Amniotic stem cell (primary cell): ENCODE measurements at regions not wholly inside any gene's neighbourhood (a gene's known extent, or its start where the extent isn't known, plus 50 kb on each side); places are given as distances from the start of the nearest gene placed in this dataset.

ENCODE experiments used
- DNase-seq: peaks from one replicate; lab custom pipeline; 2025; lab: John Stamatoyannopoulos, UW

DNA sequence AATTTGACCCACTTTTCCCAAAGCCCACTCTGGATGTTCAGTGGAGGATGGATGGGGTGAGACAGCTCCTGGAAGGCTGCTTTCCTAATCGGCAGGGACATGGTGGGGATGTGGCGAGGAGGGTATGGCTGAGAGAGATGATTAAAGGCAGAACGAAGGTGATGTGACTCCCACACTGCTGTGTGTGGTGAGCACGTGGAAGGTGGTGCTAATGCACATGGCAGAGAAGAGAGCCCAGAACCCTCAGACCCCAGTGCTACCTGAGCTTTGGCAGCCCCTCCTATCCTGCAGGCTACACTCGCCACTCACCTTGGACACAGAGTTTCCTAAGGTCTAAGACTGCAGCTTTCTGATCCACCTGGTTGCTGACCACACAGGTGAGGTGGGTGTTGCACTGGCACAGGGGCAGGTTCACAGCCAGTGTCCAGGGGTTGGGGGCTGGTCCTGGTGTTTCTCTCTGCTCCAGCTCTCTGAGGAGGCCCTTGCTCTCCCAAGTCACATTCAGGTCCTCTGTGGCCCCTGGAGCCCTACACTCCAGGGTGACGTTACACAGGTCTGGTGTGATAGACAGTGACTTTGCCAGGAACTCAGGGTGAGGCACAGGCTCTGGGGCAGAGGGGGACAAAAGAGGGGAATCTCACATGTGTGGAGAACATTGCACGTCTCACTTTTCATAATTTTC is 151.4 kb upstream of the ETV3 start:
- no peak for DNase-seq

DNA sequence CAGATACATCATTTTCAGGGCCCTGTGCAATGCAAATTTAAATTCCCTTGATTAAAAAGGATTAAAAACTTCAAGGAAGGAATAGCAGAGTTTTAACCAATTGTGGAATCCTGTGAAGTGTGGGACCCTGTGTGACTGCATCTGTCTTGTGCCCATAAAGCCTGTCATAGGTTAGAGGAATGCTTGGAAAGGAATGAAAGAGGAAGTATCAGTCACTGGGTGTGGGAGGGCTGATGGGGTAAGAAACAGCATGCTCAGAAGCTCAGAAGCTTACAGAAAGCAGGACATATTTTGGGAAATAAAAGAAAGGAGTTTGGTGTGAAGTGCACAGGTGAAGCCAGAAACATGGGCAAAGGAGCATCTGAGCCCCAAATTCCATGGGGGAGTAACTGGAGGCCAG is 150.8 kb upstream of the ETV3 start:
- DNase-seq = no peak

DNA sequence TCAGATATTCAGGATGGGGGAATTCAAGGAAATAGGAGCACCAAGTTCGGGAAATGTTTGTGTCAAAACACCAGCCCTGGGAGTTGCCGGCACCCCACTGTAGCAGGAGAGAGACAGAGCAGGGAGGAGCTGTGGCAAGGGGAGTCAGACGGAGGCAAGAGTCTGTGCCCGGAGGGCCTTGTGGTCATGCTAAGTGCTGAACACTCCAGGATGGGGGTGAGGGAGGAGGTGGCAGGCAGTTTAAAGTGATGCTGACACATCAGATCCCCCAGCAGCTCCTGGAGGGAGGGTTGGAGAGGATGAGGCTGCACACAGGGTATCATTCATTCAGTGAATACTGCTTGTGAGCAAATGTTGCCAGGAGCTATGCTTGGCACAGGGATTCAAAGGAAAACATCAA is 150.3 kb upstream of the ETV3 start:
- no peak for DNase-seq

DNA sequence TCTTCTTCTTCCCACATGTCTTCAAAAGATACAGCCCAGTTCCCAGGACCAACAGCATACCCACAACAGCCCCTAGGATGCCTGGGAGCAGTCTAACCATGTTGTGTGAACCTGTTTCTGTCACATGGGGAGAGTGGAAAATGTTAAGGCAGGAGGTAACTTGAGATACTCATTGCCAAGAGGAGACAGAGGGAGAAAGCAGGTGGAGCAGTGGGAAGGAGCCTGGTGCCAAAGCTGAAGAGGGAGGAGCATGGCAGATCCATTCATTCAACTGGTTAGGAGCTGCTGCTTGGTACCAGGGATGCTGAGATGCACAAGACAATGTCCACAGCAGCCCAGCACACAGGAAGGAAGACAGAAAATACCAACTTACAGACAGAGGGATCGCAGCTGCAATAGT is 149.8 kb upstream of the ETV3 start:
- no peak for DNase-seq

DNA sequence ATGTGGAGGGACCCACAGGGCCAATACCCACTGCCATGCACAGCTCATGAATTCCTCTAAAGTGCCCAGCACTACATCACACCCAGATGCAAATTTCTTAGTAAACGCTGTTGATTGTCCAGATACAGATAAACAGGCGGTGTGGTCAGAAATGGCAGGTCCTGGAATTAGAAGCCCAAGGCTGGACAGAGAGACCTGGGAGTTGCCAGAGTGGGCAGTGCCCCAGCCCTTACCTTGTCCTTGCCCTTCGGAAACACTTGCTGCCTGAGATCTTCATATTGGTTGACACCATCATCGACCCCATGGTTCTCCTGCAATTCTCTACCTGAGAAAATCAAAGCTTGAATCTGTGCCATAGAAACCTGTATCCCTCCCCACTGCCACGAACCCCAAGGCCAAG is 149.3 kb upstream of the ETV3 start:
- DNase-seq = no peak

DNA sequence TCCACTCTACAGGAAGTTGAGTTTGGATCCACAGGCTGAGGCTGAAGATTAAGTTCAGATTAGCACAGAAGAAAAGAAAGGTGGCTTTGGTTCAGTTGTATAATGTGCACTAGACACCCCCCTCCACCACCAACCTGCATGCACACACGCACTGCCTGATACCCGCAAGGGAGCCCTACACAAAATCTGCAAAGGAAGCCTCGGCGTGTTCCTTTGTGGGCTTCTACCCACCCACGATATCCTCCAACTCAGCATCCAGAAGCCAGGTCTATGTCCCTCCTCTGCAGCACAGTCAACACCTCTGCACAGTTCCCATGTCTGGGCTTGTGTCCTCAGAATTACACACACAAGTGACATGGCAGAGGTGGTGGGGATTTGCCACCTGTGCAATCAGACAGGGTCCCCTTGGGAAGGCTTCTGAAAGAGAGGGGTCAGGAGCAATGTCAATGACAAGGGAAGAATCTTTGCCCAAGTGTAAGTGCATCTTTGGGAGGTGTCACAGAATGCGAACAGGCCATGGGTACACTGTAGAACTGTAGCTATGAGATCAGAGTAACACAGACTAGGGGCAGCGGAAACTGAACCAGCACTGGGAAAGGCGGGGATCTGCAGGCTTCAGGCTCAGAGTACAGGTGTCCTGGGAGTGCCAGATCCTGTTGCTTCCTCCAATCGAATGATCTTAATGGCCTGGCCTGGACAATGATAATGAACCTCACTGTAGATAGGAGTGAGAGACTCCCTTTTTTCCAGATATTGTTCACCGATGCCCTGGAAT is 148.6 kb upstream of the ETV3 start:
- no peak for DNase-seq

DNA sequence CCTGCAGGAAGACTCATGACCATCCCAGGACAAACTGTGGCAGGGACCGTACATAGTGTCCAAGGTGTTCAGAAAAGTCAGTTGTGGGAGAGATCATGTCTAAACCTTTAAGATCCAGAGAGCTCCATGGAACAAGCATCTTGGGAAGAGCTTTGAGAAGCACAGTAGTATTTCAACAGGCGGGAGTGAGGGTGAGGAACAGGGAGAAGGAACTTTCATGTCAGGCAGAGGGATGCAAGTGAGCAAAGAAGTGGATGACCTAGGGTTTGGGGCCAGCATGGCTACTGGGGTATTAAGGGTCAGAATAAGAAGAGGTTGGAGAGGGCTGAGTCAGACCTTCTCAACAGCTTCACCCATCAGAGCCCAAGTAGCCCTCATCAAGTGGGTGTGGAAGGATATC is 147.9 kb upstream of the ETV3 start:
- no peak for DNase-seq

DNA sequence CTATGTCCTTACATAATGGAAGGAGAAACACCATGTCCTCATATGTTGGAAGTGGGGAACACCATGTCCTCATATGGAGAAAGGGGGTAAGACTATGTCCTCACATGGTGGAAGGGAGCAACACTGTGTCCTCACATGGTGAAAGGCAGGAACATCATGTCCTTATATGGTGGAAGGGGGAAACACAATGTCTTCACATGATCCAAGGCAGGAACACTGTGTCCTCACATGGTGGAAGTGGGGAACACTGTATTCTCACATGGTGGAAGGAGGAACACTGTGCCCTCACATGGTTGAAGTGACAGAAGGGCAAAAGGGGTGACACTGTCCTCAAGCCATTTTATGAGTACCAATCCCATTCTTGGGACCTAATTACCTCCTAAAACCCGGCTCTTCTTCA is 146.3 kb upstream of the ETV3 start:
- DNase-seq = no peak

DNA sequence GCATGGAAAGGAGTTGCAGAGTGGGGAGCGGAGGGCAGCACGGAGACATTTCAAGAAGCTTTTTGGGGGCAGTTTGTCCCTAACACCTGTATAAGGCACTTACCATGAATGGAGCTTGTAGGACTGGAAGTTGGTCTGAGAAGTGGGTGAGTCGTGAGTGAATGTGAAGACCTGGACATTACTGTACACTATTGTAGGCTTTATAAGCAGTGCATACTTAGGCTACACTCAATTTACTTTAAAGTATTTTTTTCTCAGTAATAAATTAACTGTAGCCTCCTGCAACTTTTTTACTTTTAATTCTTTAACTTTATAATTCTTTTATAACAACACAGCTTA is 141.6 kb upstream of the ETV3 start:
- DNase-seq = no peak

DNA sequence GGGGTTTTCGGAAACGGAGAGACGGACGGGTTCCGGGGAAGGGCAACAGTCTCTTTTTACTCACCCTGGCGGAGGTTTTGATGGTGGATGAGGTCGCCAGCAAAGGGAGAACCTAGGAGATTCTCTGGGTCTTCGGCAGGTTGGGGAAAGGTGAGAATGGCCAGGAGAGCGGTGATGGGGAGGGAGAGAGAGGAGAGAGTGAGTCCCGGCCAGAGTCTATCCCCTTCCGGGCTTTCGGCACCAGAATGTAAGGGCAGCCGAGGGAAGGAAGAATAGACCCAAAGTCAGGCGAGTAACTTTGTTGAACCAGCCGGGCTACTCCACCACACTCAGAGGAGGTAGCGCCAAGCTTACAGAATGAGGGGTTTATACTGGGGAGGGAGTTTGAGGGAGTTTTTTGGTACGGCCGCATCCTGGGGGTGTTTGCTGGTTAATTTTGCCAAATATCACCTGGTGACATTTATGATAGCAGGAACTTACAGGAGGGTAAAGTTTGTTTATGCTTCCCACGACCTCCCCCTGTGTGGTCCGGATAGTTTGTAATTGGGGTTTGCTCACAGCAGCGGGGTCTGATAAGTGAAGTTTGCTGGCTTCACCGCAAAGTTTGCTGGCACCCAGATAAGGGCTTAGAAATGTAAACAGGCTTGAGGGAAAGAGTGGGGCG is 141.1 kb upstream of the ETV3 start:
- DNase-seq = no peak

DNA sequence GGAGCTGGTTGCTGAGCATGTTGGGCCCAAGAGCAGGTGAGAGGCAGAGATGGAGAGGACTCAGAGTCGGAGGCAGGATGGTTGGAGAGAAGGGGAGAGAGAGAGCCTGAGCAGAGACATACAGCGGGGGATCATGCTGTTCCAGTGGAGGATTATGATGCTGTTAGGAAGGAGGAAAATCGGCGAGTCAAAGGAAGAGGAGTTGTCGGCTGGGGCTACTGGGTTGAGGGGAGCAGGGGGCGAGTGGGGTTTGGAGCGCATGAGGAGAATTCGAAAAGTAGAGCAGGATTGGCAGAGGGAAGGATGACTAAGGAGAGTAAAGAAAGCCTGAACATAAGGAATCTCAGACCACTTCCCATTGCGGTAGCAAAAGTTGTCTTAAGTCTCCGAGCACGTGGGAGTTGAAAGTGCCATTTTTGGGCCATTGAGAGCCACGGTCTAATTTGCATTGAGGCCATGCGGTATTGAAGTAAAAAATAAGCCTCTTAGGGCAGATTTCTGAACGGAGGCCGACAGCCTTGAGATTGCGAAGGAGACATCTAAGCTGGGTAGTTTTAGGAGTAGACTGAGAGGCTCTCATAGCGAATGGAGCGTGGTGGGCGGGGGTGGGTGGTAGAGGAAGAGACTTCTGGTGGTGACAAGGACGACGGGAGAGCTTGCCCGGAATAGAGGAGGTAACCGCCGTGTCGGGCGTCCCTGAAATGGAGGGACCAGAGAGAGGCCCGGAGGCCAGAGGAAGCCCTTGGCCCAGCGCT is 140.4 kb upstream of the ETV3 start:
- no peak for DNase-seq

DNA sequence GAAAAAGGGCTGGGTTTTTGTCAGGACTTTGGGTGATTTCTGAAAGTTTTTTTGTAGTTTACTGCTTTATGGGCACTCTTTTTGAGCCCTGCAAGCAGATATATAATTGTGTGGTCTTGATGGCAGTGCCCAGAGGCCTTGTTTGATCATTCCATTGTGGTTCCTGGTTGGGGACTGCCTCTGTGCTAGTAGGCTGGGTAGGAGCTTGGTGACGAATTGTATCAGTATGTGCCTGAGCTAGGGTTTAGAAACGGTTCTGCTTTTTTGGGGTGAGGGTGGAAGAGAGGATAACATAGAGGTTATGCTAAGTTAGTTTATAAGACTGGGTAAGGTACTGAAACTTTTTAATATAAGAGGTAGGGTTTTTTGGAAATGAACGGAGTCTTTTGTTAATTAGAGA is 139.7 kb upstream of the ETV3 start:
- no peak for DNase-seq

DNA sequence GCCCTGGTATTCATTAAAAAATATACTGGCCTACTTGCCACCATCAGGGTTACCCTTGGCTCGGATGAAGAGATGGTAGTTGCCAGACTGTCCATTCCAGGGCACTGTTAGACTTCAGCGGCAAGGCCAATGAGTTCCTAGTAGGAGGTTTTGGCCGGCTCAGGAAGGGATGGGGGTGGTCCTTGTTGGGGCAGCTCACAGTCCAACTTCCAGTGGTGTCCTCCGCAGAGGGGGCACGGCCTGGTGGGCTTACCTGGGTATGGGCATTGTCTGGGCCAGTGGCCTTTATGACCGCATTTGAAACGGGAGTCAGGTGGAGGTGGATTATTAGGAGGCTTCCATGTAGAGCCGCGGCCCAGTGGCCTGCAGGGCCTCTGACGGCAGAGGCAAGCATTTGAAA is 139.1 kb upstream of the ETV3 start:
- DNase-seq = no peak

DNA sequence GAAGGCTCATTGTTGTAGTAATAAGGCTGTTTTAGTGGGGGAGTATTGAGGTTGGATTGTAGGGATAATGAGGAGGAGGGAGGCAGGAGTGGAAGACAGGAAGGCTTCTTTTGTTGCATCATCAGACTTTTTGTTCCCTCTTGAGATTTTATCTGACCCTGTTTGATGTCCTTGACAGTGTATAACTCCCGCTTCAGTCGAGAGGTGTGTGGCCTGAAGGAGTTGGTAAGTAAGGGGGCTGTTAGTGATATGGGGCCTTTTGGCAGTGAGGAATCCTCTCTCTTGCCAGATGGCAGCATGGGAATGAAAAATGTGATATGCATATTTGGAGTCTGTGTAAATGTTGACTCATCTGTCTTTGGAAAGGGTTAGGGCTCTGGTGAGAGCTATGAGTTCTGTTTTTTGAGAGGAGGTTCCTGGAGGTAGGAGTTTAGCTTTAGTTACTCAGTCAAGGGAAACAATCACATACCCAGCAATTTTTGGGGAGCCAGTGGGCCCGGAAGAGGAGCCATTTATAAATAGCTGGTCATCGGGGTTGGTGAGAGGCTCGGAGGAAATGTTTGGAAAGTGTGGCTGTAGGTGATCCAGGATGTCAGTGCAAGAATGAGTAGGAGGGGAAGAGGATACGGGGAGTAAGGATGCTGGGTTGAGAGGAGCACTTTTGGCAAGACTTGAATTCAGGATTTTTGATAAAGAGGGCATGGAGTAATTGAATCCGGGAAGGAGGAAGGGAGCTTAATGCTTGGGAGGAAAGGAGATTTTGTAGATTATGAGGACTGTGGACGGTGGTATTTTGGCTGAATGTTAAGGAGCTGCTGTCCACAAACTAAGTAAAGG is 136.7 kb upstream of the ETV3 start:
- DNase-seq = no peak

DNA sequence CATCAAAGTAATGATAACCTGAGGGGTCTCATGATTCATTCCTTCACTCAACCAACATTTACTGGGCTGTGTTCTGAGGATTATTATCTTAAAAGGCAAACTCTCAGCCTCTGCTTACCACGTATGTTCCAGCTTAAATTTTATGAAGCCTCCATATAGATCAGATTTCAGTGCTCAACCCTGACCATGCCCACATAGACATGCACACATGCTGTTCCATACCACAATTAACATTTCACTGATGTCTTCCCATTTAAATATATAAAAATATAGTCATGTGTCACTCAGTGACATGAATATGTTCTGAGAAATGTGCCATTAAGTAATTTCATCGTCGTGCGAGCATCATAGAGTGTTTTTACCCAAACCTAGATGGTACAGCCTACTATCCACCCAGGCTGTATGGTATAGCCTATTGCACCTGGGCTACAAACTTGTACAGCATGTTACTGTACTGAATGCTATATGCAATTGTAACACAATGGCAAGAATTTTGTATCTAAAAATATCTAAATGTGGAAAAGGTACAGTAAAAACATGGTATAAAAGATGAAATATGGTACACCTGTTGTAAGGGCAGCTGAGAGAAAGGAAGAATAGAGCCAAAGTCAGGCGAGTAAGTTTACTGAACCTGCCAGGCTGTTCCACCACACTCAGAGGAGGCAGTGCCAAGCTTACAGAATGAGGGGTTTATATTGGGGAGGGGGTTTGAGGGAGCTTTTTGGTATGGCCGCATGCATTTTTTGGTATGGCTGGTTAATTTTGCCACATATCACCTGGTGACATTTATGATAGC is 134.7 kb upstream of the ETV3 start:
- no peak for DNase-seq

DNA sequence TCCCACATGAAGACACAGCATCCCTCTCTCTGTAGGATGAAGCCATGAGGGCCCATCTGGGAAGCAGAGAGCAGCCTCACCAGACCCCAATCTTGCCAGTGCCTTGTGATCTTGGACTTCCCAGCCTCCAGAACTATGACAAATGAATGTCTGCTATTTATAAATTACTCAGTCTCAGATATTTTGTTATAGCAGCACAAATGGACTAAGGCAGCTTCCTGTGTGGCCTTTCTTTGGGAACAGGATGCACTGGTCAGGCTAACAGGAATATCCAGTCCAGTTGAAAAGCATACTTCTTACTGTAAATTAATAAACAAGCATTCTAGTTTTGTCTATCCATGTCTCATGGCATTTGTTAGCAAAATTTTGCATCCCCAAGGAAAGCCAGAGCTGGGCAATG is 134.1 kb upstream of the ETV3 start:
- DNase-seq = no peak

DNA sequence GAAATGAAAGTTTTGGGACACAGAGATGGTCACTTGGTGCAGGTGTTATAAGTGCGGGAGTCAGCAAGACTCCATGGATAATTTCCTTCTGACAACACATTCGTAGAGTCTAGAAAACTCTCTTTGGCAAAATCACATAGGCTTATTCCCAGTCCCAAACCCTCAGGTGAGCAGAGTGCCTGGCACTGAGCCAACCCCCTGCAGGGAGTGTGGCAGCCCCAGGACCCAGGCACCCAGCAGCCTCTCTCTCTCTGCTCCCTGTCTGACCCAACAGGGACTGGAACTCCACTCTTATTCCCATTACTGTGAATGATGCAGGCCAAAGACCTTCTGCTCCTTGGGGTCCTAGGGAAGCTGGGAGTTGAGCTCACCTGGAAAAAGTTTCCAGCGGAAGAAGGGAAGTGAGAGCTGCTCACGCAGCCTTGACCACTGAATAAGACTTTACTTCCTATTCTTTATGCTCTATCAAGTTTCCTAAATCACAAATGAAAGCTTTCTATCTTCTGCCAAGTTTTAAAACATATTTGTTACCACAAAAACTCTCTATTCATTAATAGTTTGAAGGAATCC is 132.6 kb upstream of the ETV3 start:
- no peak for DNase-seq

DNA sequence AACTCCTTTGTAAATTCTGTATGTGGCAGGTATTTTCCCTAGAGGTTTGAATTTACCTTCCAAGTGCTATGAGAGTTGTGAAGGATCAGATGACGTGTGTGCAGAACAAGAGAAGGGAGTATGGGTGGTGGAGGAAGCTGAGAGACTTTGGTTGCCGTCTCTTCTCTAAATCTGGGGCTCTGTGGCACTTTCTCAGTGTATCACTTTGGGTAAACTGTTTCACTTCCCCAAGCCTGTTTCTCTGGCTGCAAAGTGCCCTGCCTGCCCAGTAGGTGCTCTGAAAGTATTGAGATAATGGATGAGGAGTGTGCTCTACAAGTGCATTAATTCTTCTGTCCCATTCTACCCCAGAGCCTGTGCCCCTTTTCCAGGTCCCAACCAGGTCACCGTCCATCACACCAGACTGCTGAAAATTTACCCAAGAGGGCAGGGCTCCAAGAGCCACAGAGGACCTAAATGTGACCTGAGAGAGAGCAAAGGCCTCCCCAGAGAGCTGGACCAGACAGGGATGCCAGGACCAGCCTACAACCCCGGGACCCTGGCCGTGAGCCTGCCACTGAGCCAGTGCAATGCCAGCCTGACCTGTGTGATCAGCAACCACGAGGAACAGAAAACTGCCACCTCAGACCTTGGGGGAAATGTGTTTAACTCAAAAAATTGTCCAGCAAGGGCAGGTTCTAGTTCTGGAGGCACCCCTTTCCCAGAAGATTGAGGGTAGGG is 131.6 kb upstream of the ETV3 start:
- DNase-seq = no peak

DNA sequence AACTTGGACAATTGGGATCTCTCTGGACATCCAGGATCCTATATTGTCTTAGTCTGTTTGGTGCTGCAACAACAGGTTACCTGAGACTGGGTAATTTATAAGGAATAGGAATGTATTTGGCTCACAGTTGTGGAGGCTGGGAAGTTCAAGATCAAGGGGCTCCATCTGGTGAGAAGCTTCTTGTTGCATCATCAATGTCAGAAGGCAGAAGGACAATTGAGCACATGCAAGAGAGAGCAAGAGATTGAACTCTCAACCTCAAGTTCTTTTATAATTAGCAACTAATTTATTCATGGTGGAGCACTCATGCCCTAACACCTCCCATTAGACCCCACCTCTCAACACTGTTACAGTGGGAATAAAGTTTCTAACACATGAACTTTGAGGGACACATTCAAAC is 124.7 kb upstream of the ETV3 start:
- no peak for DNase-seq

DNA sequence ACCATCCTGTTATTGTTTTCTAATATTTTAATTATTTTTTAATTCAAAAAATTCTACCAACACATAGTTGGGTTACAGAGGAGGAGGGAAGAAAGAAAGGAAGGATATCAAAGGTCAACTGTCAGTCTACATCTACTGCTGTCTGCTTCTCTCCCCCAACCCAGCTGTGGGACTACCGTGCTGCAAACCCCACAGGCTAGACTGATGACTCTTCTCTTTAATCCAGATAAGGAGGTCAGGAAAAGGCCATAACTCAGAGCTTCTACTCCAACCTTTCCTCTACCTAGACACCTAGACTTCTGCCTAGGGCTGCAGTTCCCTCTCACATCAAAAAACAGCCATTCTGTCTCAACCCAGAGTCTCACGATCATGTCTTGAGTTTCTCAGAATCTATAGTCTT is 124.2 kb upstream of the ETV3 start:
- no peak for DNase-seq
